Activated naive CD8-positive, alpha-beta T cell treated with anti-CD3 and anti-CD28 coated beads for 36 hours (primary cell): ENCODE measurements at regions not wholly inside any gene's neighbourhood (a gene's known extent, or its start where the extent isn't known, plus 50 kb on each side); places are given as distances from the start of the nearest gene placed in this dataset.
"Not testable (repeated sequence)": the region's sequence is repeated elsewhere in the genome, so short reads cannot be mapped to it uniquely, and the experiment has no call there.

Experiments
- DNase-seq: peaks from one replicate; pipeline ENCODE4 v3.0.0; 2021
- H3K27ac Mint-ChIP-seq: one replicate; pipeline ENCODE4 v1.8.0; 2022; ENCODE audit warnings: mild to moderate bottlenecking, moderate library complexity, mixed read lengths
- H3K27me3 Mint-ChIP-seq: one replicate; pipeline ENCODE4 v1.8.0; 2022; ENCODE audit warnings: mild to moderate bottlenecking, mixed read lengths
- H3K36me3 Mint-ChIP-seq: one replicate; pipeline ENCODE4 v1.8.0; 2021; ENCODE audit warnings: mild to moderate bottlenecking, mixed read lengths
- H3K4me1 Mint-ChIP-seq: one replicate; pipeline ENCODE4 v1.8.0; 2021; ENCODE audit warnings: mixed read lengths
- H3K4me3 Mint-ChIP-seq: one replicate; pipeline ENCODE4 v1.8.0; 2022; ENCODE audit warnings: mild to moderate bottlenecking, moderate library complexity, mixed read lengths
- H3K9me3 Mint-ChIP-seq: one replicate; pipeline ENCODE4 v1.8.0; 2022; ENCODE audit warnings: mixed read lengths

- Mint-ChIP-seq H3K27ac (no peak overlapping the region), H3K9me3 (no peaks in the 10 kb centered on the region), H3K4me1 (peaks cover 3% of the 10 kb centered on the region), H3K27me3 (peaks cover 29% of the 10 kb centered on the region), H3K36me3 (no peaks in the 10 kb centered on the region), H3K4me3 (no peak overlapping the region)
- DNase-seq, result no peak
Measured at GRCh38 chr4:26048950-26049349, 134.9 kb downstream of the SMIM20 start.

GRCh38 chr4:26049447-26049846, 135.4 kb downstream of the SMIM20 start:
- peaks cover 2% of the 10 kb centered on the region for H3K4me1 Mint-ChIP-seq
- H3K27ac Mint-ChIP-seq, result no peak overlapping the region
- peaks cover 29% of the 10 kb centered on the region for H3K27me3 Mint-ChIP-seq
- no peak overlapping the region for H3K4me3 Mint-ChIP-seq
- no peak for DNase-seq
- H3K36me3 Mint-ChIP-seq, result no peaks in the 10 kb centered on the region
- no peaks in the 10 kb centered on the region for H3K9me3 Mint-ChIP-seq

GRCh38 chr4:26050212-26050643, 136.2 kb downstream of the SMIM20 start:
- Mint-ChIP-seq H3K27me3 (peaks cover 29% of the 10 kb centered on the region), H3K4me3 (no peak overlapping the region), H3K27ac (no peak overlapping the region), H3K9me3 (no peaks in the 10 kb centered on the region), H3K36me3 (no peaks in the 10 kb centered on the region), H3K4me1 (no peaks in the 10 kb centered on the region)
- DNase-seq, result no peak

- Mint-ChIP-seq H3K27me3 (peaks cover 26% of the 10 kb centered on the region), H3K27ac (no peak overlapping the region), H3K36me3 (no peaks in the 10 kb centered on the region), H3K9me3 (no peaks in the 10 kb centered on the region), H3K4me3 (no peak overlapping the region), H3K4me1 (no peaks in the 10 kb centered on the region)
- no peak for DNase-seq
Measured at GRCh38 chr4:26050671-26051070, 136.7 kb downstream of the SMIM20 start.

- peaks cover 23% of the 10 kb centered on the region for H3K27me3 Mint-ChIP-seq
- H3K36me3 Mint-ChIP-seq, result no peaks in the 10 kb centered on the region
- no peaks in the 10 kb centered on the region for H3K4me1 Mint-ChIP-seq
- DNase-seq, result no peak
- H3K27ac Mint-ChIP-seq, result no peak overlapping the region
- no peak overlapping the region for H3K4me3 Mint-ChIP-seq
- H3K9me3 Mint-ChIP-seq, result no peaks in the 10 kb centered on the region
Measured at GRCh38 chr4:26051240-26051639, 137.2 kb downstream of the SMIM20 start.

GRCh38 chr4:26052663-26053541, 138.9 kb downstream of the SMIM20 start:
- H3K27ac Mint-ChIP-seq, result no peak overlapping the region
- peaks cover 29% of the 10 kb centered on the region for H3K27me3 Mint-ChIP-seq
- no peaks in the 10 kb centered on the region for H3K36me3 Mint-ChIP-seq
- DNase-seq, result no peak
- H3K4me1 Mint-ChIP-seq, result no peaks in the 10 kb centered on the region
- peaks cover 5% of the 10 kb centered on the region for H3K9me3 Mint-ChIP-seq
- no peak overlapping the region for H3K4me3 Mint-ChIP-seq

GRCh38 chr4:26053761-26054160, 139.7 kb downstream of the SMIM20 start:
- H3K36me3 Mint-ChIP-seq, result no peaks in the 10 kb centered on the region
- no peak for DNase-seq
- H3K27ac Mint-ChIP-seq, result no peak overlapping the region
- H3K27me3 Mint-ChIP-seq, result peaks cover 35% of the 10 kb centered on the region
- peaks cover 7% of the 10 kb centered on the region for H3K4me1 Mint-ChIP-seq
- H3K9me3 Mint-ChIP-seq, result peaks cover 5% of the 10 kb centered on the region
- H3K4me3 Mint-ChIP-seq, result no peak overlapping the region

GRCh38 chr4:26055855-26056254, 141.8 kb downstream of the SMIM20 start:
- Mint-ChIP-seq H3K27ac (no peak overlapping the region), H3K4me3 (no peak overlapping the region), H3K36me3 (no peaks in the 10 kb centered on the region), H3K9me3 (peaks cover 5% of the 10 kb centered on the region), H3K4me1 (peaks cover 8% of the 10 kb centered on the region), H3K27me3 (peaks cover 24% of the 10 kb centered on the region)
- no peak for DNase-seq

GRCh38 chr4:26056406-26056805, 142.4 kb downstream of the SMIM20 start:
- H3K36me3 Mint-ChIP-seq, result no peaks in the 10 kb centered on the region
- DNase-seq, result no peak
- no peak overlapping the region for H3K4me3 Mint-ChIP-seq
- H3K9me3 Mint-ChIP-seq, result peaks cover 5% of the 10 kb centered on the region
- H3K27ac Mint-ChIP-seq, result no peak overlapping the region
- peaks cover 24% of the 10 kb centered on the region for H3K27me3 Mint-ChIP-seq
- H3K4me1 Mint-ChIP-seq, result peaks cover 8% of the 10 kb centered on the region

- not testable (repeated sequence) for H3K4me1 Mint-ChIP-seq, H3K9me3 Mint-ChIP-seq, H3K4me3 Mint-ChIP-seq, H3K36me3 Mint-ChIP-seq, H3K27ac Mint-ChIP-seq, DNase-seq
- peaks cover 24% of the 10 kb centered on the region for H3K27me3 Mint-ChIP-seq
Measured at GRCh38 chr4:26057839-26058238, 143.8 kb downstream of the SMIM20 start.

GRCh38 chr4:26058537-26058936, 144.5 kb downstream of the SMIM20 start:
- Mint-ChIP-seq H3K9me3 (peaks cover 5% of the 10 kb centered on the region), H3K4me3 (no peak overlapping the region), H3K4me1 (peaks cover 8% of the 10 kb centered on the region), H3K27ac (no peak overlapping the region), H3K27me3 (peaks cover 24% of the 10 kb centered on the region), H3K36me3 (no peaks in the 10 kb centered on the region)
- peak; percentile 19 for DNase-seq

GRCh38 chr4:26059391-26060154, 145.6 kb downstream of the SMIM20 start:
- H3K4me1 Mint-ChIP-seq, result peaks cover 8% of the 10 kb centered on the region
- peaks cover 5% of the 10 kb centered on the region for H3K9me3 Mint-ChIP-seq
- DNase-seq, result no peak
- peaks cover 24% of the 10 kb centered on the region for H3K27me3 Mint-ChIP-seq
- H3K4me3 Mint-ChIP-seq, result no peak overlapping the region
- H3K27ac Mint-ChIP-seq, result no peak overlapping the region
- H3K36me3 Mint-ChIP-seq, result no peaks in the 10 kb centered on the region

GRCh38 chr4:26060286-26060685, 146.3 kb downstream of the SMIM20 start:
- DNase-seq, result no peak
- Mint-ChIP-seq H3K36me3 (no peaks in the 10 kb centered on the region), H3K9me3 (peaks cover 5% of the 10 kb centered on the region), H3K4me3 (no peak overlapping the region), H3K27me3 (peaks cover 24% of the 10 kb centered on the region), H3K27ac (no peak overlapping the region), H3K4me1 (peaks cover 8% of the 10 kb centered on the region)

GRCh38 chr4:26061248-26061986, 147.4 kb downstream of the SMIM20 start:
- peak; percentile 10 for DNase-seq
- Mint-ChIP-seq H3K27me3 (peaks cover 29% of the 10 kb centered on the region), H3K9me3 (peaks cover 3% of the 10 kb centered on the region), H3K4me1 (peaks cover 8% of the 10 kb centered on the region), H3K4me3 (no peak overlapping the region), H3K27ac (no peak overlapping the region), H3K36me3 (no peaks in the 10 kb centered on the region)

GRCh38 chr4:26062215-26062614, 148.2 kb downstream of the SMIM20 start:
- H3K27me3 Mint-ChIP-seq, result peaks cover 27% of the 10 kb centered on the region
- DNase-seq, result no peak
- H3K4me1 Mint-ChIP-seq, result peaks cover 8% of the 10 kb centered on the region
- peaks cover 3% of the 10 kb centered on the region for H3K9me3 Mint-ChIP-seq
- no peaks in the 10 kb centered on the region for H3K36me3 Mint-ChIP-seq
- no peak overlapping the region for H3K4me3 Mint-ChIP-seq
- H3K27ac Mint-ChIP-seq, result no peak overlapping the region
